NCI-H1694 treated with DMSO at 0.1 percent for 48 hours (cell line): ENCODE measurements at regions not wholly inside any gene's neighbourhood (a gene's known extent, or its start where the extent isn't known, plus 50 kb on each side); places are given as distances from the start of the nearest gene placed in this dataset.
"Not testable (repeated sequence)": the region's sequence is repeated elsewhere in the genome, so short reads cannot be mapped to it uniquely, and the experiment has no call there.

Experiments
- DNase-seq: peaks from one replicate; lab custom pipeline; 2025; lab: John Stamatoyannopoulos, UW

GRCh38 chrX:147468600-147468999, 443.1 kb upstream of the FMR1 start:
- DNase-seq: no peak

- DNase-seq: peak; percentile 5
Measured at GRCh38 chrX:147476008-147476407, 435.7 kb upstream of the FMR1 start.

- DNase-seq: no peak
Measured at GRCh38 chrX:147478899-147479298, 432.8 kb upstream of the FMR1 start.

DNA sequence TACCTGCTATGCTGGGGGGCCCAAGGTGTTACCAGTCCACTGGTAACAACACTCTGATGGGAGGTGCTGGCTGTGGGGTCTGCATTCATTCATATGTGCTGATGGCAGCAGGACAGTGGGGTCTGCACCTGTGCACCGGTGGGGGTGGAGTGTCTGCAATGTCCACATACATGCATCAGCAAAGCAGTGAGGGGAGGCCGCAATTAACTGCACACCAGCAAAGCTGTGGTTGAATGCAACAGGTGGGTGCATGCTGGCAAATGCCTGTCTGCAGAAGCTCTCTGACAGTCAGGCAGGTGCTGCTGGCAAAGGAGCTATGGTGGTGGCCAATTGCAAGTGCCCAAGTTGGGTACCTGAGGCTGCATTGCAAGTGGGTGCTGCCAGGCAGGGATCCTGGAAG, 426.5 kb upstream of the FMR1 start:
- DNase-seq: no peak

DNA sequence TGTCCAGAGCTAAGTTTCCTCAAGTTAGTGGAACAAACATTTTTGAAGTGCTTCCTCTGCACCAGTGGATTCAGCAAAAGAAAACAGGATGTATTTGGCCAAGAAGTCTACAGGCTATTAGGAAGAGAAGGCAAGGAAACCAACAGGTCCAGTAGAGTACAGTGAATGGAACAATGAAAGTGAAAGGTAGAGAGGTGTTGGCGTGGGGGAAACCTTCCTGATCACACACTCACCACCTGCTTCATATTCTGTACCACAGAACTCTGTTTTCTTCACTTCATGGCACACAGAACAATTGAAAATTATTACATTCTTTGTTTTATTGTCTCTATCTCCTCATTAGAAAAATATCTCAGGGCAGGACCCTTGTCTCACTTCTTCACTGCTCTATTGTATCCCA, 417.4 kb upstream of the FMR1 start:
- no peak for DNase-seq

- DNase-seq: no peak
Measured at GRCh38 chrX:147498796-147499195, 412.9 kb upstream of the FMR1 start.

GRCh38 chrX:147522981-147523380, 388.7 kb upstream of the FMR1 start:
- no peak for DNase-seq

DNA sequence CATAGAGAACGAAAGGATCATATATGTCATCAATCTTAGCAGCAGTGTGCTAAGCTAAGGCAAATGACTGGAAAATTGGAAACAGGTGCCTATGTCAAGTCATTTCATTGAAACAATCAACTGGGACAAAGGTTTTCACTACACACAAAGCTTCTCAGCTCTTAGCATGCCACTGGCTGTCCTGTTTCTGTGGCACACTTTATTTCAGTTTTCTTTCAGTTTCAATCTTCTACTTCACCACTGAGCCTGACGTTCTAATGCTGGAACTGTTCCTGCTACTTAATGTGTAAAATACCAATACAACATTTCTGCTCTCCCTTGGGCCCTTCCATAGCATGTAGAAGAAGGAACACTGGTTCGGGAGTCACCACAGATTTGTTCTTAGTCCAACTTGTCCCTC, 378.3 kb upstream of the FMR1 start:
- no peak for DNase-seq

DNA sequence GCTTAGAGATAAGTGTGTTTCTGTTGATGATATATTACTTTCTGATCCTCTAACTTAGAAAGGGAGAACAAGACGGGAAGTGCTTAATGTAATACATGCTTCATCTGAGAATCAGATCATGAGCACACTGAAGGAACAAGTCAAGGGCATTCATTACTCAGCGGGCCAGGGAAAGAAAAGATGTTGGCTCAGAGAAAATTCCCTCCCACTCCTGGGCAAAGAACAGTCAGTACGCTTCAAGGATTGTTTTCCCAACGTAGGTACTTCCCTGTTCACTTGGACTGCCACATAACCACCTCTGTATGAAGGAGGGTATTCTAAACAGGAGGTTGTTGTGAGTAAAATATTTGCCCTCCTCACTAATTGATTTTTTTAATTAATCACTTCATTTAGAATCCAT, 374.5 kb upstream of the FMR1 start:
- no peak for DNase-seq

GRCh38 chrX:147548023-147548422, 363.7 kb upstream of the FMR1 start:
- DNase-seq: not testable (repeated sequence)

GRCh38 chrX:147550217-147550616, 361.5 kb upstream of the FMR1 start:
- DNase-seq: peak; percentile 20

GRCh38 chrX:147559191-147559590, 352.5 kb upstream of the FMR1 start:
- DNase-seq: no peak

DNA sequence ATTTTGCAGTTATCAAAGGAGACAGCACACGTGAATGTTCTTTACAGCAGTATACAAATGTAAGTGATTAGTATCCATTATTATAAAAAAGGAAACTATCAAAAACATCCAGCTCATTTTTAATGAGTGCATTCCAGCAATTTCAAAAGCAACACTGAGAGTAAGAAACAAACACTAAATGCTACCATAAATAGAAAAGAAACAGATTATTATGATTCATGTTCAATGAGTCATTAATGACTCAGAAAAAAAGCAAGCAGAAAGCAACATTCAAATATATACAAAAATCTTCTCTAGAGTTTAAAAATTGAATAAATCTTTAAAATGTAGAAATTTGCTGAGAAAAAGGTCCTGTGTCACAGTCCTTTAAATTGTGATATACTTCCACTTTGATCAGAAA, 346.5 kb upstream of the FMR1 start:
- no peak for DNase-seq

GRCh38 chrX:147570483-147570882, 341.2 kb upstream of the FMR1 start:
- DNase-seq: no peak

- DNase-seq: no peak
Measured at GRCh38 chrX:147573266-147573665, 338.5 kb upstream of the FMR1 start.

GRCh38 chrX:147602176-147602696, 309.5 kb upstream of the FMR1 start:
- DNase-seq: peak; percentile 1

DNA sequence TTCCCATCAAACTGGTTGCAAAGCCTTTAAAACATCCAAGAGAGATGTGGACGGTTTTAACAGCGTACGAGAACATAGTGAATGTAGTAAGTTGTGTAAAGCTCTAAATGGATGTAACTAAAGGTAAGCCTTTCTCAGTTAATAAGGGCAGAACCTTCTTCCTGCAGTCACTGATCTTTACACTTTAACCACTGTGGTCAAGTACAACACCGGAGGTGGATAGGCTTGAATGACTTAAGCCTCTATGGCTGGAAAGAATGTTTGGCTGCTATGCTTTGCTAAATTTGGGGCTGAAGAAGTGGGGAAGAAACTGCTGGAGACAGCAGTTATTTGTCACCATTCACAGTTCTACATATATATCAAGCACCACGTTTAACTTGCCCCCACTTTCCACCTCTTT, 285.1 kb upstream of the FMR1 start:
- no peak for DNase-seq

DNA sequence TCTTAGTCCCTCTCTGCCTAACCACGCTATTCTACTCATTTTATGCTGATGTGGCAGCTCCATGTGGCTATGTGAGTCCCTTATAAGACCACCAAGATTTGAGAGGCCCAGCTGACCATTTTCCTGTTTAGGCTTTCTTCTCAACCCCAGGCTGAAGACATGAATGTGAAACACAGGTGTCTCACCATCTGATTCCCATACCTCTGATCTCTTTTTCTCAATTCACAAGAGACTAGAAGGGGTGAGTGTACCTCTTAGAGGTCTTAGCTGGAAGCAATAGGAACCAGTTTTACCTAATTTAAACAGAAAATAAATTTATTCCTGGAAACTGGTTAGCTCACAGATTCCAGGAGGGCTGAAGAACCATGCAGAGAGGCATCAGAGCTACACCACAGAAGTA, 276.5 kb upstream of the FMR1 start:
- DNase-seq: no peak

DNA sequence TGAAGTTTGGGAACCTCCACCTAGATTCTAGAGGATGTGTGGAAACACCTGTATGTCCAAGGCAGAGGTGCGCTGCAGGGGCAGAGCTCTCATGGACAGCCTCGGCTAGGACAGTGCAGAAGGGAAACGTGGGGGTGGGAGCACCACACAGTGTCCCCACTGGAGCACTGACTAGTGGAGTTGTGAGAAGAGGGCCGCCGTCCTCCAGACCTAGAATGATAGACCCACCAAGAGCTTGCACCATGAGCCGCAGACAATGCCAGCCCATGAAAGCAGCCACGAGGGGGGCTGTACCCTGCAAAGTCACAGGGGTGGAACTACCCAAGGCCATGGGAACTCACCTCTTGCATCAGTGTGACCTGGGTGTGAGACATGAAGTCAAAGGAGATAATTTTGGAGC, 274.5 kb upstream of the FMR1 start:
- DNase-seq: no peak

- DNase-seq: no peak
Measured at GRCh38 chrX:147646949-147647723, 264.6 kb upstream of the FMR1 start.

DNA sequence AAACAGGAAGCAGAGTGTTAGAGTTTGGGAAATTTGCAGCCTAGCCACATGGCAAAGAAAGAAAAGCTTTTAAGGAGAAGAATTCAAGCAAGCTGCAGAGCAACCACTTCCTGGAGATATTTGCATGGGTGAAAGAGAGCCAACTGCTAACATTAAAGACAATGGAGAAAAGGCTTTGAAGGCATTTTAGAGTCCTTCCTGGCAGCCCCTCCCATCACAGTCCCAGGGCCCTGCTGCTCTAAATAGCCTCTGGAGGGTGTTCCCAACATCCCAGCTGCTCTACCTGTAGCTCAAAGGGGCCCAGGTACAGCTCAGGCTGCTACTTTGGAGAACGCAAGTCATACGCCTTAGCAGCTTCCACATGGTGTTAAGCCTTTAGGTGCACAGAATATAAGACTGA, 235.9 kb upstream of the FMR1 start:
- no peak for DNase-seq

DNA sequence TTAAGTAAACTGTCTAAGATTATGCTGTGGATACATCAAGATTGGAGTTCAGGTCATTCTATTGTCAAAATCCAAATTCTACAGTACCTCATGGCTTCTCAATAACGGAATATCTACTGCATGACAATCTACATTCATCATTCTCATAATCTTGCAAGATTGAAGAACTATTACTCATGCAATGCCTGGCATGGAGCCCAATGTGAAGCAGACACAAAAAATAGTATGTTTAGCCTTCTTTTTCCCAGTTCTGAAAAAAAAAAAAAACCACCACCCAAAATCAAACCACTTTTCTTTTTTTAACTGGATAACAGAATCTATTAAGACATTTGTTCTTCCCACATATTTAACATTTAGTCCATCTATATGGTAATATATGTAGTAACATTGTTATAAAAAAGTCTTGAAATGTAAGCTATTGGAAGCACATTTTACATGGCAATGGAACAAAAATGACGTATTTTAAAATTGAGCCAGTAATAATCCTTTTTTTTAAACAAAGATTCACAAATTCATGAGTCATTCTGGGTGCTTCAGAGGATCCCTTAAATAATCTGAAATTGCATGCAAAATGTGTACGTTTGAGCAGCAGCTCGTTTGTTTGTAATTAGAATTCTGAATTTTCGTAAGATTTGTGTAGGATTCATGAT, 232.2 kb upstream of the FMR1 start:
- DNase-seq: no peak

- no peak for DNase-seq
Measured at GRCh38 chrX:147680251-147680650, 231.5 kb upstream of the FMR1 start.

DNA sequence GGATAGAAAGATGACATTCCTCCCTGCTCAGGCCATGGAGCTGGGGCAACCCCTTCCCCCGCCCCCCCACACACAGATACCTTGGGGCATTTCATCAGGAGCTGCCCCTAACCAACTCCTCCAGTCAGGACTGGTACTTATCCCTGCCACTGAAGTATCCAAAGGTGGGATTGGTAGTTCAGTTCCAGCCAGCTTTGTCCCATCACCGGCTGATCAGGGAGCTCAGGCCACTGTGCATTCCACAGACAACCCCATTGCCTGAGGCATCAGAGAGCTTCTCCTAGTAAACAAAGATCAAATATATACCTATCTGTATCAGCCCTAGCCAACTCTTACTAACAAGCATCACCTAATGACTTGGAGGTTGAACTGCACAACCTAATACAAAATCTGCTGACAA, 218.2 kb upstream of the FMR1 start:
- DNase-seq: no peak
